NCI-H1694 (cell line): ENCODE measurements at regions not wholly inside any gene's neighbourhood (a gene's known extent, or its start where the extent isn't known, plus 50 kb on each side); places are given as distances from the start of the nearest gene placed in this dataset.

ENCODE experiments used
- DNase-seq: peaks from one replicate; lab custom pipeline; 2025; lab: John Stamatoyannopoulos, UW

DNA sequence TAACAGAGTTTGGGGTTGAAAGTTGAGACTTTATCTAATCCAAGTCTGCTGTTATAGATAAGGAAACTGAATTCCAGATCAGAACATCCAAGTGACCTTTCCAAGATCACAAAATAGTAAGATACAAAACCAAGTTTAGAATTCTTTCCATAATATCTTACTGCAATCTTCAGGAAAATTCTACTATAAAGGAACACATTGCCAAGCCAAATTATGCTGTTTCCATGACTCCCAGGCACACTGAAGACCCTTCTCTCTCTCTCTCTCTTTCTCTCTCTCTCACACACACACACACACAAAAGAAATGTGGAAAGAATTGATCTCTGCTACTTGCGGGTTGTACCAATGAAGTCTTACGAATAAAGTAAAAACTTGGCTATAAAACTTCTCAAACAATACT is 398.4 kb downstream of the METTL4 start:
- no peak for DNase-seq

GRCh38 chr18:2173486-2173885 is 397.8 kb downstream of the METTL4 start:
- no peak for DNase-seq

- no peak for DNase-seq
Observed at GRCh38 chr18:2178036-2178435, 393.3 kb downstream of the METTL4 start.

- DNase-seq = no peak
Observed at GRCh38 chr18:2179498-2180183, 391.7 kb downstream of the METTL4 start.

GRCh38 chr18:2180586-2180985 is 390.7 kb downstream of the METTL4 start:
- DNase-seq = no peak

- DNase-seq = no peak
Observed at GRCh38 chr18:2183432-2183831, 387.9 kb downstream of the METTL4 start.

DNA sequence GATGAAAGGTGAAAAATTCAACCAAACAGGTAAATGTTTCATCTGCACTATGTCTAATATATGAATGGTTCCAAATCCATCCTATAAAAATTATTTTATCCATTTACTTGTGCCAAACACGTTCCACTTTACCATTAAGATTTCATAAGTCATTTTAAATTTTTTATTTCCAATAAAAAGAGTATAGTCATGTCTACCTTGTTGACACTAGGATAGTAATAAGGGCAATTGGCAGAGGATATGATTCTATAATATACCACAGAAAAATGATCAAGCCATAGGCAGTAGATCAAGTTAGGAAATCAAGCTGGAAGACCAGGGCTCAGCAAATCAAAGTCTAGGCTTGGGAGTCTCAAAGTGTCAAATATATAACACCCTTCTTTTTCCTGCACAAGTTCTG is 384.3 kb downstream of the METTL4 start:
- no peak for DNase-seq

- no peak for DNase-seq
Observed at GRCh38 chr18:2188258-2188657, 383.0 kb downstream of the METTL4 start.

- DNase-seq = no peak
Observed at GRCh38 chr18:2191180-2191790, 380.0 kb downstream of the METTL4 start.

DNA sequence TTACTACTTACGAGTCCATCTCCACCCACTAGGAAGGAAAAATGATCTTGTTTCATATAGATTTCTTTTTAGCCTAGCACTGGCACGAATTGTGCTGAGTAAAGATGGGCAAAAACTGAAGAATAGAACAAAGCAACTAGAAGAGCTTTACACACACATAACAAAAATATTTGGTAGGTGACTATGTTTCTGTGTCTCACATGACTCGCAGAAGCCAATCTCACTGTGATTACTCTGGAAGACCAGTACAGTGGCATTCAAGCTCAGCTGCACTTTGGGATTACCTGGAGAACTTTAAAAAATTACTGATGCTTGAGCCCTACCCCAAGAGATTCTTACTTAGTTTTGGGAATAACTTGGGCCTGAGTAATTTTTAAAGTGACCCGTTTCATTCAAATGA is 378.7 kb downstream of the METTL4 start:
- no peak for DNase-seq

GRCh38 chr18:2197946-2198345 is 373.4 kb downstream of the METTL4 start:
- no peak for DNase-seq

- DNase-seq = no peak
Observed at GRCh38 chr18:2199060-2199459, 372.2 kb downstream of the METTL4 start.

GRCh38 chr18:2201036-2201600 is 370.2 kb downstream of the METTL4 start:
- no peak for DNase-seq

- DNase-seq = no peak
Observed at GRCh38 chr18:2204736-2205135, 366.6 kb downstream of the METTL4 start.

DNA sequence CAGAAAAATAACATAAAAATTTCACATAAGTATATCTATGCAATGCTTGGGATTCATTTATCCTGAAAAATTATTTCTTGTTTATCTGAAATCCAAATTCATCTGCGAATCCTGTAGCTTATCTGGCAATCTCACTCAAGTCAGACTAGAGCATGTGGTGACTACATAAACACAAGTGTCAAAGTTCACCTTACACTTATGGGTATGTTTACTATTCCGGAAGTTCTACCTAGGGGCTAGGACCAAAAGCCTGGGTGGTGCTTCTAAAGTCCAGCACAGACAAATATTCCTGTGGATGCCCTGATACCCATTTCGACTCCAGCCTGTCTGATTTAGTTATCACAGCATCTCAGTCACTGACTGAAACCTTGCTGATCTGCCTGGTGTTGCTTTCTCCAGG is 364.0 kb downstream of the METTL4 start:
- no peak for DNase-seq

GRCh38 chr18:2212598-2213205 is 358.6 kb downstream of the METTL4 start:
- DNase-seq = no peak

- no peak for DNase-seq
Observed at GRCh38 chr18:2213905-2214304, 357.4 kb downstream of the METTL4 start.

GRCh38 chr18:2217356-2217755 is 353.9 kb downstream of the METTL4 start:
- no peak for DNase-seq

DNA sequence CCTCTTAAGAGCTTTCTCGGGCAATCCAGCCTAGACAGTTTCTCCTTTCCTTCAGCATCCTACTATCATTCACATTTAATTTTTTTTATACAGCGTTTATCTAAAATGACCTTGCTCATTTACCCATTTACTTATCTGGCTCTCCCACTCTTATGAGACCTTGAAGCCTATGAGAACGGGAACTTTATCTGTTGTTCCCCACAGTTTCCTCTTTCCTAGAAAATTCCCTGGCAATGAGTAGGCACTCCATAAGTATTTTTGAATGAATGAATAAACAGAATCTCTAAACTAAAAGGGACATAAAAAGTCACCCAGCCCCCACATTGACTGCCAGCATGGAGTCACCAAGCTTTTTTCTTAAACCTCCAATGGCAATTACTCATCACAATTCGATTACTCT is 353.2 kb downstream of the METTL4 start:
- no peak for DNase-seq

- DNase-seq = no peak
Observed at GRCh38 chr18:2219706-2220105, 351.6 kb downstream of the METTL4 start.

DNA sequence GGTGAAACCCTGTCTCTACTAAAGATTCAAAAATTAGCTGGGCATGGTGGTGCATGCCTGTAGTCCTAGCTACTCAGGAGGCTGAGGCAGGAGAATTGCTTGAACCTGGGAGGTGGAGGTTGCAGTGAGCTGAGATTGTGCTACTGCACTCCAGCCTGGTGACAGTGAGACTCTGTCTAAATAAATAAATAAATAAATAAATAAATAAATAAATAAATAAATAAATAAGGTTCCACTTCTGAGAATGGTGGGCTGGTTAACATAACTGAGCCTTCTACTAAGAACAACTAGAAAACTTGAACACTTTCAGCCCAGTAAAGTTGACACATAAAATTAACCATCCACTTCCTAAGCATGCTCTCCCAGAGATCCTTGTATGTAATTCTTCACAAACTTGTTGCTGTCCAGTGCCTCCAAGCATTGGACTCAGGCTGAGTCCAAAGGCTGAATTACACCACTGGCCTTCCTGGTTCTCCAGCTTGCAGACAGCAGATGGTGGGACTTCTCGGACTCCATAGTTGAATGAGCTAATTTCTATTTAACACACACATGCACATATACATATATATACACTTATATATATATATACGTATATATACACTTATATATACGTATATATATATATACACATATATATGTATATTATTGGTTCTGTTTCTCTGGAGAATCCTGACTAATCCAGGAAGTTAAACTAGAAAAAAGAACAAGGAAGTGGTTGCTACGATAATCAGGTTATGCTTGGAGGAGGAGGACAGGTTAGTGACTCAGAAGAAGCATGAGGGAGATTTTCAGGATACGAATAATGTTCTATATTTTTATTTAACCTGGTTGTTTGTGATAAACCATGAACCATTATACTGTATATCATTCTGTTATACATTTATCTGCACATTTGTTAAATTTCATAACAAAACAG is 348.8 kb downstream of the METTL4 start:
- no peak for DNase-seq

DNA sequence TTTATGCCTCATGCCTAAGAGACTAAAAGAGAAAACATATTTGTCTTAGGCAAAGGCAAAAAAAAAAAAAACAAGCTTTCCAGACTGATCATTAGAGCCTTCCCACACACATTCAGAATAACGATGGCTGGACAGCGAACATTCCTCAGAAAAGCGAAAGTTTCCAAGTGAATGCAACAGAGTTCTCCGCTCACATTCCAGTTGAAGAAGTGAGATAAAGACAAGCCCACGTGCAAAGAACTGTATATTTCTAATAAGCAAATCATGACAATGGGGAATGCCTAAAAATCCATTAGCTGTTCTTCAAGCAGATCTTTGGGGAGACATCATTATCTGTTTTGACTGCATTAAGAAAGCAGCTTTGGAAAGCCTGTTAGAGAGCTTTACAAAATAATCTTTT is 347.9 kb downstream of the METTL4 start:
- no peak for DNase-seq
